GM21528 (cell line): ENCODE measurements at regions not wholly inside any gene's neighbourhood (a gene's known extent, or its start where the extent isn't known, plus 50 kb on each side); places are given as distances from the start of the nearest gene placed in this dataset.
"Not testable (repeated sequence)": the region's sequence is repeated elsewhere in the genome, so short reads cannot be mapped to it uniquely, and the experiment has no call there.

Source experiments
- ATAC-seq: cut with Tn5 transposase; IDR thresholded peaks from one replicate; pipeline ENCODE4 v1.9.1; 2021; ENCODE audit warnings: mild to moderate bottlenecking, moderate library complexity; ENCODE audit not compliant: unreplicated experiment, low FRiP score

- ATAC-seq, result no peak
Observed at GRCh38 chr7:85688712-85689111, 501.9 kb upstream of the SEMA3D start.

- no peak for ATAC-seq
Observed at GRCh38 chr7:85686401-85687181, 499.7 kb upstream of the SEMA3D start.

- ATAC-seq, result no peak
Observed at GRCh38 chr7:85685901-85686300, 499.0 kb upstream of the SEMA3D start.

- ATAC-seq, result no peak
Observed at GRCh38 chr7:85682833-85683620, 496.2 kb upstream of the SEMA3D start.

GRCh38 chr7:85681241-85681640 is 494.4 kb upstream of the SEMA3D start:
- no peak for ATAC-seq

- not testable (repeated sequence) for ATAC-seq
Observed at GRCh38 chr7:85675093-85675492, 488.2 kb upstream of the SEMA3D start.

GRCh38 chr7:85673876-85674275 is 487.0 kb upstream of the SEMA3D start:
- ATAC-seq, result no peak

- no peak for ATAC-seq
Observed at GRCh38 chr7:85669225-85669624, 482.4 kb upstream of the SEMA3D start.

- ATAC-seq, result no peak
Observed at GRCh38 chr7:85664341-85664740, 477.5 kb upstream of the SEMA3D start.

- ATAC-seq, result no peak
Observed at GRCh38 chr7:85659364-85659763, 472.5 kb upstream of the SEMA3D start.

- no peak for ATAC-seq
Observed at GRCh38 chr7:85655252-85655651, 468.4 kb upstream of the SEMA3D start.

GRCh38 chr7:85644272-85644671 is 457.4 kb upstream of the SEMA3D start:
- ATAC-seq, result no peak

- no peak for ATAC-seq
Observed at GRCh38 chr7:85641331-85641730, 454.5 kb upstream of the SEMA3D start.

GRCh38 chr7:85638394-85638793 is 451.5 kb upstream of the SEMA3D start:
- ATAC-seq, result no peak

- no peak for ATAC-seq
Observed at GRCh38 chr7:85634951-85635350, 448.1 kb upstream of the SEMA3D start.

GRCh38 chr7:85630904-85631600 is 444.2 kb upstream of the SEMA3D start:
- ATAC-seq, result no peak

GRCh38 chr7:85627791-85628586 is 441.1 kb upstream of the SEMA3D start:
- no peak for ATAC-seq

GRCh38 chr7:85622059-85622458 is 435.2 kb upstream of the SEMA3D start:
- no peak for ATAC-seq

- ATAC-seq, result no peak
Observed at GRCh38 chr7:85620936-85621685, 434.3 kb upstream of the SEMA3D start.

- ATAC-seq, result no peak
Observed at GRCh38 chr7:85619236-85619635, 432.4 kb upstream of the SEMA3D start.
